COR-L47 (cell line): ENCODE measurements at regions not wholly inside any gene's neighbourhood (a gene's known extent, or its start where the extent isn't known, plus 50 kb on each side); places are given as distances from the start of the nearest gene placed in this dataset.
A peak's percentile ranks its signal among the peaks of the same experiment; 100 is the strongest.

ENCODE experiments used
- DNase-seq: peaks from one replicate; lab custom pipeline; 2025; lab: John Stamatoyannopoulos, UW

- DNase-seq = no peak
These were observed 426.8 kb downstream of the HNRNPD start for GRCh38 chr4:81946996-81947395.

- DNase-seq = no peak
These were observed 443.1 kb downstream of the HNRNPD start for GRCh38 chr4:81930506-81931238.

- DNase-seq = no peak
These were observed 450.7 kb downstream of the HNRNPD start for GRCh38 chr4:81923140-81923539.

GRCh38 chr4:81922313-81922712 is 450.6 kb upstream of the RASGEF1B start:
- DNase-seq = no peak

- DNase-seq = peak; percentile 60
These were observed 450.0 kb upstream of the RASGEF1B start for GRCh38 chr4:81921751-81922159.

GRCh38 chr4:81919810-81920209 is 448.1 kb upstream of the RASGEF1B start:
- DNase-seq = no peak

- DNase-seq = peak; percentile 13
These were observed 447.5 kb upstream of the RASGEF1B start for GRCh38 chr4:81919223-81919622.

- no peak for DNase-seq
These were observed 443.7 kb upstream of the RASGEF1B start for GRCh38 chr4:81915430-81915829.

GRCh38 chr4:81914623-81915022 is 442.9 kb upstream of the RASGEF1B start:
- DNase-seq = no peak

- DNase-seq = peak; percentile 13
These were observed 441.7 kb upstream of the RASGEF1B start for GRCh38 chr4:81913427-81913879.

- DNase-seq = no peak
These were observed 440.8 kb upstream of the RASGEF1B start for GRCh38 chr4:81912376-81913030.

GRCh38 chr4:81906905-81907304 is 435.2 kb upstream of the RASGEF1B start:
- DNase-seq = no peak

GRCh38 chr4:81905971-81906370 is 434.3 kb upstream of the RASGEF1B start:
- no peak for DNase-seq

GRCh38 chr4:81904121-81904520 is 432.4 kb upstream of the RASGEF1B start:
- DNase-seq = no peak

GRCh38 chr4:81903212-81903611 is 431.5 kb upstream of the RASGEF1B start:
- no peak for DNase-seq

GRCh38 chr4:81898862-81899504 is 427.3 kb upstream of the RASGEF1B start:
- no peak for DNase-seq

- no peak for DNase-seq
These were observed 425.2 kb upstream of the RASGEF1B start for GRCh38 chr4:81896936-81897335.

- peak; percentile 14 for DNase-seq
These were observed 419.6 kb upstream of the RASGEF1B start for GRCh38 chr4:81891005-81891996.

- DNase-seq = no peak
These were observed 413.3 kb upstream of the RASGEF1B start for GRCh38 chr4:81884986-81885385.

GRCh38 chr4:81883530-81884450 is 412.1 kb upstream of the RASGEF1B start:
- no peak for DNase-seq

- DNase-seq = no peak
These were observed 411.3 kb upstream of the RASGEF1B start for GRCh38 chr4:81883004-81883403.
